Kidney glomerular epithelial cell (primary cell): ENCODE measurements at regions not wholly inside any gene's neighbourhood (a gene's known extent, or its start where the extent isn't known, plus 50 kb on each side); places are given as distances from the start of the nearest gene placed in this dataset.
A peak's percentile ranks its signal among the peaks of the same experiment; 100 is the strongest.

Experiments used
- DNase-seq: peaks from one replicate; lab custom pipeline; 2025; lab: John Stamatoyannopoulos, UW

DNA sequence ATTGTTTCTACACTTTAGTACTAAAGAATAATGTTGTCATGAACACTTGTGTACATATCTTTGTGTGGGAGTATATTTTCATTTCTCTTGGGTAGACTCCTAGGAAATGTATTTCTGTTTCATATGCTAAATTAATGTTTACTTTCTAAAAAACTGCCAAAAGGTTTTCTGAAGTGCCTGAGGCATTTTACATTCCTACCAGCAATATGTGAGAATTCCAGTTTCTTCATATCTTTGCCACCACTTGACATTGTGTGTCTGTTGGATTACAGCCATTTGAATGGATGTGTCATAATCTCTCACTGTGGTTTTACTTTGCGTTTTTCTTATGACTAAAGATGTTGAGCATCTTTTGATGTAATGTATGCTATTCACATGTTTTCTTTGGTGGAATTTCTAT lies 428.2 kb upstream of the KCNH7 start:
- DNase-seq, result peak; percentile 67

DNA sequence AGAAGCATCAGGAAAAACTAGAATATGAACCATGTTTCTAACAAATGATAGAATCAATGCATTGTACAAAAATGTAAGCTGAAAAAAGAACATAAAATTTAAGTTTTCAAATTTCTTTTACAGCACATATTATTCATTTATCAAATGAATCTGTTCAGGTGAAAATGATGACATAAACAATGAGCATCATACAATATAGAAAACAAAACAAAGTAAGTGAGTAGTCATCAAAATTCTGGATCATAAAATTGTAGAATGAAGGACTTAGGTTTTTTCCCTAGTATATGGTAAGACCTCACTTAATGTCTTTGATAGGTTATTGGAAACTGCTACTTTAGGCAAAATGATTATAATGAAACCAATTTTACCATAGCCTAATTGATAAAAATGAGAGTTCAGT lies 427.0 kb upstream of the KCNH7 start:
- no peak for DNase-seq

DNA sequence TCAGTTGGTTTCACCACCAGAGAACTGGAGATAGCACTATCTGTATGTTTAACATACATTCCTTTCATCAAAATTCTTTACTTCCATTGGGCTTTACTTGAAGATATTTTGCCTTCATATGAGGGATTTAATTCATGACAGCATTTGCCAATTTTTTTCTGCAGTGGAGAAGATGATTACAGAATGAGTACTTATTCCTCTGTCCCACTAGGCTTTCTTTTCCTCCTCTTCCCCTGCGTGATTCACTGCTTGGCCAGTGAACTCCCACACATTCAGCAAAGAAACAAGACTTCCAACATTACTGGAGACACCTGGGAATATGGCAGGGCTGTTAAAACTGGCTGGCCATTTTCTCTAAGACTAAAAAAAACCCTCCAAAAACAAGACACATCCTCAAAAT lies 425.8 kb upstream of the KCNH7 start:
- DNase-seq, result peak; percentile 51

DNA sequence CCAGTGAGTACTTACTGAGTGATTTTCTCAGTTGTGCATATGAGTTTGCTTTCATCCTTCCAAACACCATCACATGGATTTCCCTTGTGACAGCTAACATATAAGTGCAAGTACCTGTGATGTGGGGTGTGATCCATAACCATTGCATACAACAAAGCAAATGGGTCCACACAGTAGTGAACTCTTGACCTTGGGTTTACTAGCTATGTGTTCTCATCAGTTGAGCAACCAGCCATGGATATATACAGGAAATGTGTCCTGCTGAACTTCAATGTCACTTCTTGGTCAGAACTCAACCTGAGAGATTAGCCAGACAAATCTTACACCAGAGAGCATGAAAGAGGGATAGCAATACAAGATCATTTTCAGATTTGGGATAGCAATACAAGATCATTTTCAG lies 420.9 kb upstream of the KCNH7 start:
- no peak for DNase-seq

DNA sequence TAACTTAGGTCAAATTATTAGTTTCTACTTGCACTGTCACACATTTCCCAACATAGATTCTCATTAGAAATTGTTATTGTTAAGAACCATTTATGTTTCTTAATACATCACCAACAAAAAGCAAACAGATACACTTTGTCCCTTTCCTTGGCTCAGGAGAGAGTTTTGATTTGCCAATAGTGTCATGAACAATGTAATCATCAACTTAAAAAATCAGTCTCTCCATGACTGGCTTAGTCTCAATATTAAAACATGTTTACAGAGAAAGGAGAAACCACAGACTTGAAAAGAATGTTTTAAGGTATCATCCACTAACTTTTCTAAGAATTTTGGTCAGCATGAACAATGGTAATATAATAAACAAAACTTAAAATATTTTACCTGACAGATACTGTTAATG lies 416.5 kb upstream of the KCNH7 start:
- no peak for DNase-seq

DNA sequence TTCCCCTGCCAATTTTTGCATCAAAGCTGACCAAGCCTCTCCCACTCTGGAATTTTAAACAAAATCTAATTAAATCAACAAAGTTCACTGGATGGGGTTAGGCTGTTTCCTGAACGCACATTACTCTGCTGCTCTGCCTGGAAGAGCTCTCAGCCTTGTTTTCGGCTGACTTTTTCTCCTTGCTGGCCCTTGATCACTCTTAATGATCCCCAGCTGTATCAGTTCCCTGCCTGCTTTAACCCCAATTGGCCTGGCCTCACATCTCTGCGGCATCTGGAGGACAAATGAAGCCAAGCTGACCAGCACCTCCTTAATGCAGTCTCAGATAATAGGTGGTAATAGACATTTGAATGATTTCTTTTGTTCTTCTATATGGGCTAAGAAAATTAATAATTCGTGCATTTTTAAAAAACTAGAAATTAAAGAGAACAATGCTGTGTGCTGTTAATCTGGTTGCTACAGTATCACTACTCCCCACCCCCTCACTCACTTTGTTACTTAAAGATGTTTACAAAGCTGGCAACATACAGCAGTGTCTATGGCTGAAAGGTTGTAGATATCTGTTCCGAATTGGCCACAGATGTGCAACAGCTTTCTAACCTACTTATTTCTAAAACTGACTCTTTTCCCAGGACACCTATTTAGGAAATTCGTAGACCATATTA lies 415.2 kb upstream of the KCNH7 start:
- DNase-seq, result no peak

DNA sequence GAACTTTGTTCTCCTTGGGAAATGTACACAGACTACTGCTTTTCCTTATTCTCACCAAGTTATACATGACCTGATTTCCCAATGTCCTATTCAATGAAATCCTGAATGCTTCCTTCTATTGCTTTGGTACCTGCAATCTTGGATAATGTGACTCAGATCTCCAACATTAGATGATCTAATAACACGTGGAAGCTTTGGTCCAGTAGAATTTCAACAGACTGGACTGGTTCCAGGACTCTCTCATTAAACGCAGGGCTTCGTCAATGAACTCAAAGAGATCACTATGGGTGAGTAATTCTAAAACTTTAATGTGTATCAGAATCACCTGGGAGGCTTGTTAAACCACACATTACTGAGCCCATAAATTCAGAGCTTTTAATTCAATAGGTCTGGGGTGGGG lies 413.6 kb upstream of the KCNH7 start:
- no peak for DNase-seq

DNA sequence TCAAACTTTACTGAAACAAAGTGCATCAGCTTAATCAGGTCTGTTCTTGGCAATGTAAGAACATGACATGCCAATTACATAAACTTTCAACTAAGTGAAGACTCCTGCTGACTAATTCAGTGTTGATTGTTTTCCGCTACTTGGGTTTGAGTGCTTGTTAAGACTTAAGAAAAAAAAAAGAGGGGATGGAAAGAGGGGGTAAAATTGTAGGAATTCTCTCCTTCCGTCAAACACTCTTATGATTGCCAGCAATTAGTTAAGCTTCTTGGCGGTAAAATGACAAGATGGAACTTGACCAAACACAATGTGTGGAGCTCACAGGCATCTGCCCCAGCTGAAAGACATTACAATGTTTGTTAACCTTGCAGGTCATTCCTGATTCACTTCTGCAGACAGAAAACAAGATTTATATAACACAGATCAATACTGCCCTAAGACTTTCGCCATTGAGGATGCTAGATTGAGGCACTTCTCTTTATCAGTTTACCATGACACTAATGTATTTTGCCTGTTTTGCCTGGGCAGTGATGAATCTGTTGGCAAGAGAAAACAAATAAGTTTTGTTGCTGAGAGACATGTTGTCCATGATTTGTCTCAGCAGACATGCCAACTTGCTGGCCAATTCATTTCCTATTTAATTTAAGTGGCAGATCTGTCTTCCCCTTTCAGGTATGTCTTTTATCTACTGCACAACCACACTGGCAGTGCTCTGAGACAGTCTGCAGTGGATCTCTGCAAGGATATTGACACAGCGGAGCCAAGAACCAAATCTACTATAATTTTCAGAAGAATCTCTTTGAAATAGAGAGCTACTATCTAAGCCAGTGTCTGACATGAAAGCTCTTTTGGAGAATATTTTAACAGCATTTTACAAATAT lies 410.0 kb upstream of the KCNH7 start:
- DNase-seq, result no peak

DNA sequence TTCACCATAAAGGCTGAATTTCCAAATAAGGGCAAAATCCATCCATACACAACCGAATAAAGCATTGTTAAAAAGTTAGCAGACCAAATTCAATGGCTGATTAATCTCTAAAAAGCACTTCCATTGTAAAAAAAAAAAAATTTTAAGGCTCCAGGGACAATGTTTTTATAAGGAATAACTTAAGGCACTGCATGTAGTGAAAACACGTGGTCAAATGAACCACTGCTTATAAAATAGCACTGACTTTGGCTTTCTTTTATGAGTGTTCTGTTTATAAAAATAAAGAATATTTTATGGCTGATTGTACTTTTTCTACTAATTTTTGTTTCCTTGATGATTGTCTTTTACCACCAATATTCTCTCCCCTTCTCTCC lies 409.3 kb upstream of the KCNH7 start:
- DNase-seq, result no peak

DNA sequence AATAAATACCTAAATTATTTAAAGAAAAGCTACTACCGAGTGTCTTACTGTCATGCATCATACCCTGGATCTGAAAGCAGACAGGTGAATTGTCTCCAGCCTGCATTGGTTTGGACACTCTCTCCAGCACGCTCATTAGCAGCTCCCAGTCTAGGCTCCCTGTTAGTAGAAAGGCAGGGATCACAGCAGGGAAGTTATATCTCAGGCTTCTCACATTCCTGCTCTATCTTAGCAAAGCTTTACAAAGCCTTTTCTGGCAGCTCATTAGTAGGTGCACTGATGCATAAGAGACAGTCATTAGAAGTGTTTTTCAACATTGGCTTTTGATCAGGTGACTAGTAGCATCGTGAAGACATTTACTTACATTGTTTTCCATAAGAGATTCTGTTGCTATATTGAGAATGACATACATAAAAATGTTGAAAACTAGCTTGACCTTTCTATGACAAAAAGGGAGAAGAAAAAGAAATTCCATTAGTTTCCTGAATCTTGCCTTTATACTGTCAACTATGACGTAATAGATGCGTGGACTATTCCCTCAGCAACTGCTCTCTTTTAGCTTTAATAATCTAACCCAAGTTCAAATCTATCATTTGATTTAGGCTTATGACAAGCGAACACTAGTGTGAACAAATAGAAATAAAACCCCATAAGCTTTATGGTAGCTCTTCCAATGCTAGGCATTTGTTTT lies 408.7 kb upstream of the KCNH7 start:
- peak; percentile 9 for DNase-seq

DNA sequence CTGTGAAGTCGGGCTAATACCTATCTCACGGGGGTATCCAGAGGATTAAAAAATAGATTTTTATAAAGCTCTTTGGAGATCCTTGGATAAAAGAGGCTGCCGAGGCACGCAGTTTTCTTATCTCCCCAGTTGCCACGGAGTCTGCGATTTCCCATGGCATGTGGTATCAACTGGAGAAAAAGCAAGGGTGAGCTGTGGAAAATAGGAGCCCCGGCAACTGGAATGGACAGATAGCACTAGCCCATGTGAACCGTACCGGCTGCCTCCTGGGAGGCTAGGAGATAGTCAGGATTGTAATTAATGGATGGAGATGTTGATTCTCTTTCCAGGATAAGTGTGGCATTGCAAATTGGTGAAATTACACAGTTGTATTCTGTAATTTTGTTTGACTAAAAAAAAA lies 407.6 kb upstream of the KCNH7 start:
- DNase-seq, result no peak

DNA sequence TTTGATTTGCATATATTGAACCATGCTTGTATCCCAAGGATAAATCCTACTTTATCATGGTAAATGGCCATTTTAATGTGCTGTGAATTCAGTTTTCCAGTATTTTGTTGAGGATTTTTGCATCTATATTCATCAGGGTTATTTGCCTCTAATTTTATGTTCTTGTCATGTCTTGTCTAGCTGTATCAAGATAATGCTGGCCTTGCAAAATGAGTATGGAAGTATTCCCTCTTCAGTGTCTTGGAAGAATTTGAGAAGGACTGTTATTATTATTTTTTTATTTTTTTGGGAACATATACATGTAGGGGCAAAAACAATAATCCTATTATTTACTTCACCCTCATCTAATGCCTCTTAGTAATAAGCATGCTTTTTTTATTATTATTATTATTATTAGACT lies 398.0 kb upstream of the KCNH7 start:
- DNase-seq, result no peak

DNA sequence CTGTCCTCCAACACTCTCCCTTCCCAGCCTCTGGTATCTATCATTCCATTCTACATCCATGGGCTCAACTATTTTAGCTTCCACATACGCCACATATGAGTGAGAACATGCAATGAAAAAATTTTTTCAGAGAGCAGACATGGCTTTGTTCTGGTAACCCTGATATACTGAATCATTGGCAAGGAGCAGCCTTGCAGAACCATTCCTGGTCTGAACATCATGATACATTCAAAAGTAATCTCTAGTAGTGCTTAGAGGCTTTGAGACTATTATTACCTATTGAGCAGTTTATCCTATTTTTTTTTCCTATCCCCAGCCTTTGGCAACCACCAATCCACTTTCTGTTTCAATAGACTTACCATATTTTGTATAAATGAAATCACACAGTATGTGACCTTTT lies 393.1 kb upstream of the KCNH7 start:
- DNase-seq, result peak; percentile 73

DNA sequence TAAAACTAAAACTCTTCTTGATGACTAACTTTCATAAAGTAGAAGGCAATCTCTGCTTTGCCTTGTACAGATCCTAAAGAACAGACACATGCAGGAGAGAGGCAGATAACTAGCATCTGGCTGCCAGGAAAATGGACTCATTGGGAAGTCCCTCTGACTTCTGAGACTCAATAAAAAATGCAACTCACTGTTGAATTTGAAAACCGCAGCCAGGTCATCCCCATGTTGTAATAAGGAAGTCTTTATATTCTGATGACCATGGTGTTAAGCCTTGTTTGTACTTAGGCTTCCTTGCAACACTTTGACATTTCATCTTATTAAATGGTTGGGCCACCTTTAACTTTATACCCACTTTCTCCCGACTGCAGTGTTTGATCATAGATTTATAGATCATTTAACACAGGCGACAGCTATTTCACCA lies 375.1 kb upstream of the KCNH7 start:
- DNase-seq, result no peak

DNA sequence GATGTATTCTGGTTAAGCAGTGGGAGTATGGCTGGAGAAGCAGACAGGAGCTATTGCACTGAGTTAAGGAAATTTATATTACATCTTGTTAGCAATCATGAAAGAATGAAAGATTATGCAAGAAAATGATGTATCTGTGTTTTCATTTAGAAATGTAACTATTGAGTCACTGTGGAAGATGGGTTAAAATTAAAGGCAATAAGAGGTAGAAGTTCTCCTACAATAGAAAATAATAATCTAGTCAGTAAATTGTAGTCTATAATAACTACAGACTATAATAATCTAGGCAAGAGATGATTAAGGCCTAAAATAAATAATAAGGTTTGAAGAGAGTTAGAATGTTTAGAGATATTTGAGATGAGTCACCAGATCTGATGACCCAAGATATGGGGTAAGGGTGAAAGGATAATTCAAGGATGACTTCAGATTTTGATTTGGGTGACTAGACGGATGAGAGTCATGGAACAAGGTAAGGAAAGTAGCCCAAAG lies 371.9 kb upstream of the KCNH7 start:
- DNase-seq, result peak; percentile 83

DNA sequence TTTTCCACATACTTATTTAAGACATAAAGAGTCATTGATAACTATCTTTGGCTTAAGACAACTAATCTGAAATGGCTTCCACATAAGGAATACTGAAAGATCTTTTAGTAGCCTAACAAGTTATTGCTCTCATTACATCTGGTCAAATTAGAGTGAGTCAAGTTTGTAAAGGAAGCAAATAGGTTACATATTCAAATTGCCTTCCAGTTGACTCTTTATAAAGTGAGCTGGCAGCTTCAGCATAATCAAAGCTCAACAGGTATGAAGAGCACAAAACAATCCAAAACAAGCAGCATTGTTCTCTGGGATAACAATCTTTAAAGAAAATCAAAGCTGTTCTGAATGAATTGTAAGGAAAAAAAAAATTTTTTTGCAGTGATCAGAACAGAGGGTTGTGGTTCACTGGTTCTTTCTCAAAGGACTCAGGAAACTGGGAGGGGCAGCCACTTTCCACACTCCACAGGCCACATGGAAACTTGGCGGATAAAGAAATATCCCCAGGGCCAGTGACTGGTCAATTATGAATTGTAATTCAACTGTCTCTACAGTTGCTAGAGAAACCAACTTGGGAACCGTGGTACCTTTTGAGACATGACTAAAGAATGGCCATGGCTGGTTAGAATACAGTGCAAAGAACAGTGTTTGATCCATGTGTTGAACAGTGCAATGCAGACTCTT lies 369.3 kb upstream of the KCNH7 start:
- DNase-seq, result peak; percentile 81

DNA sequence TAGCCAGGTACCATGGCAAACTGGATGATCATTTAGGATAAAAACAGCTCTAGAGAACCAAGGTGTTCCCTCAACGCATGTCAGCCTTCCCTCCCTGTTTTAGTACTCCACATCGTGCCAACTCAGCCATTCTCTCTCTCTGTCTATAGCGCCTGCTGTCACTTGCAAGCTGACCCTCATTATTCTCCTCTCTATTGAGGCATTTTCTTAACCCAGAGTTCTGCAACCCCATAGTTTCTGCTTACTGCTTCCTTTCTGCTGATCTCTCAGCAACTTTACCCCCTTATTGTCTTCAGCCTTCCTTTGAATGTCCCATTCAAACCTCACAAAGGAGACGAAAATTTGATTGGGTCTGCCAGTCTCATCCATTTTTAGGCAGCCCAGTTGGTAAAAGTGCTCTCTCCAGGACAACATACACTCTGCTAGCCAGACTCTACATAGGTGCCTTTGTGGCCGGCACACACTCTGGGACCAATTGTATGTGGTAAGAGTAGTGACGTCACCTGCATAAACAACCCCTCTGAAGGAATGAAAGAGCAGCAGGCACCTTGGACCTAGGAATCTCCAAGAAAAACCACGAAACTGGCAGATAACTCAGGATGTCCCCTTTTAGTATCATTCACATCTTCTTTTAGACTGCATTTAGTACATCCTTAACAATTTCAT lies 367.2 kb upstream of the KCNH7 start:
- DNase-seq, result no peak

DNA sequence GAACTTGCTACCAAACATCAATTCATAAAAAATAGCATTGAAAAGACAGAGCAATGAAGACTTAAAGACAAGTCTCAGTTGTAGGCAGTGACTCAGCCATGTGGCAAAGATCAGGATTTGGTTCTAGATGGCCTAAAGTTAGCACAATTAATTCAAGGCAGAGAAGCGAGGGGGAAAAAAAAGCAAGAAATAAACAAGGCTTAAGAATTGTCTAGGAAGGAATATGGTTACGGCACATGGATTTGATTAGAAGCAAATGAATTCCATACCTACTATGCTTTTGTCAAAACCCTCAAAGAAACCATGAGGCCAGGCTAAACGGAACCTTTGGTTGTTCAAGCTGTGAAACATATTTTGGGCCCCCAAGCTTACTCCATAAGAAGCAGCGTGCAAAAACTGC lies 362.2 kb upstream of the KCNH7 start:
- no peak for DNase-seq

DNA sequence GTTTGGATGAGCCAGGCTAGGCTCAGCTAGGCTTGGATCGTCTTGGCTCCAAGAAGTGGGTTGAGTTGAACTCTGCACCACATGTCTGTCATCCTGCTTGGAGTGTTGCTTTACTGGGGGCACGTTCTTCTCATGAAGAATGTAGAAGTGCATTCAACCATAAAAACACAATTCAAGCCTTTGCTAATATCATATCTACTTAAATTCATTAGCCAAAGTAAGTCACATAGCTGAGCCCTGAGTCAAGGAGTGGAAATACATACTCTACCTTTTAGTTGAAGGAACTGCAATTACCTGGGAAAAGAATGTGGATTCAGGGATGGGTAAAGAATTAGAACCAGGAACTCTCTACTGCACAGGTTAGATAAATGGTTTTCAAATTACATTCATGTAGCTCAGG lies 360.4 kb upstream of the KCNH7 start:
- DNase-seq, result peak; percentile 11

DNA sequence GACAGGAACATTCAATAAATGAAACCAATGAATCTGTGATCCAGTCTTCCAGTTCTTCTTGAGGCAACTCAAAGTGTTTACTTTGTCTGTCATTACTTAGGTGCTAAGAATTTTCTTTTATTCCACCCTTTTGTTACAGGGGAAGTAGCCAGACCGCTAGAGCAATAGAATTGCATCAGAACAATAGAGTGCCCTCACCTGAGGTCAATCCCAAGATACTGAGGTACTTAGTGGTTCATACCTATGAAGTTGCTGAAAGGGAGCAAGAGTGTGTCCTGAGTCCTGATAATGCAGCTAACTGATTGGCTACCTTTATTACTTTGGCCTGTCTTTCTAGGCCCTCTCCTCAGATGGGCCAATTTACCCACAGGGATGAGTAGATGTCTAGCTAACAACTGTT lies 359.4 kb upstream of the KCNH7 start:
- DNase-seq, result no peak

DNA sequence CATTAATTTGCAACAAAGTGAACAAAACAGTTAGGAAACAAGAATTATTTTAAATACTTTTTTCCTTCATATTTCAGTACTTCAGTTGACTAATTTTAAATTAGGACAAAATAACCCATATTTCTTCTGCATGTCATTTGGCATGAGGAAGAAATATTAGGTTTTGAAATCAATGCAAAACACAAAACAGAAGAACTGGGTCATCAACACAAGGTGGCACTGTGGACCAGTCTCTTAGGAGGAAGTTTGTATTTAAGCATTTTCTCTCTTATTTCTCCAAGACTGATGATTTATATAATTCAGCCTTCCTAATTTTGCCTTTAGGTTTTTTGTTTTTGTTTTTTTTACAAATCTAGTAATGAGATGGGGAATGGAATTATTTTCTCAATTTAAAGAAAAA lies 352.8 kb upstream of the KCNH7 start:
- peak; percentile 39 for DNase-seq
